MV-4-11 (cell line): ENCODE measurements at regions not wholly inside any gene's neighbourhood (a gene's known extent, or its start where the extent isn't known, plus 50 kb on each side); places are given as distances from the start of the nearest gene placed in this dataset.

Experiments
- DNase-seq: peaks from one replicate; lab custom pipeline; 2025; lab: John Stamatoyannopoulos, UW

DNA sequence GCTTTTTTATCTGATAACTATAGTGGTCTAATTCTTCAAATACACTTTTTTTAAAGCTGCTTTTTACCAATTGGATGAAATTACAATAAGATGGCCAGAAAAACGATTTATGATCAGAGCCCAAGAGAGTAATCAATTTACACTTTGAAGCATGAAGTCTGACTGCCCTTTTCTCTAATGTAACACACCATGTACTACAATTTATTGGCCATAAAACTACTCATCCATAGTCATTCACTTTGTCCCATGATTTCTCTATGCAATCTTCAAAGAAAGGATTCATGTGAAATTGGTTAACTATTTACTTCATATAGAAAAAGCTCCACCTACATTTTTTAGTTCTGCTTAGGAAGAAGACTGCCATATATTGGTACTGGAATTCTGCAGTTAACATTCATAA lies 73.6 kb upstream of the CAST start:
- no peak for DNase-seq

DNA sequence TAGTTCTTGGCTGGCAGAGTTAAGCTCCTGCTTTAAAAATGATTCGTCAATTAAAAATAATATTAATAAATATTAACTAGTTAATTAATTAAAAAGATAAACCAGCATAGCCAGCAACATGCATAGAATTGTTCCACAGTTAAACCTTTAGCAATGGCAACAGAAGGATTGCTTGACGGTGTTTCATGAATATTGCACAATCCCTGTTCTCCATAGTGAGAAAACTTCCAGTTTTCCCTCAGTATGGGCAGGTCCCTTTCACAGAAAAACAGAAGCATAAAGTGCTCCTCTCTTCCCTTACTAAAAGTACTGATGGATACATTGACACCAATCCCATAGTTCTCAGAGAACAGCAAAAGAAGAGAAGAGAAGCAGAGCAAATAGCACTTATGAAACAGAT lies 71.4 kb upstream of the CAST start:
- DNase-seq: no peak

DNA sequence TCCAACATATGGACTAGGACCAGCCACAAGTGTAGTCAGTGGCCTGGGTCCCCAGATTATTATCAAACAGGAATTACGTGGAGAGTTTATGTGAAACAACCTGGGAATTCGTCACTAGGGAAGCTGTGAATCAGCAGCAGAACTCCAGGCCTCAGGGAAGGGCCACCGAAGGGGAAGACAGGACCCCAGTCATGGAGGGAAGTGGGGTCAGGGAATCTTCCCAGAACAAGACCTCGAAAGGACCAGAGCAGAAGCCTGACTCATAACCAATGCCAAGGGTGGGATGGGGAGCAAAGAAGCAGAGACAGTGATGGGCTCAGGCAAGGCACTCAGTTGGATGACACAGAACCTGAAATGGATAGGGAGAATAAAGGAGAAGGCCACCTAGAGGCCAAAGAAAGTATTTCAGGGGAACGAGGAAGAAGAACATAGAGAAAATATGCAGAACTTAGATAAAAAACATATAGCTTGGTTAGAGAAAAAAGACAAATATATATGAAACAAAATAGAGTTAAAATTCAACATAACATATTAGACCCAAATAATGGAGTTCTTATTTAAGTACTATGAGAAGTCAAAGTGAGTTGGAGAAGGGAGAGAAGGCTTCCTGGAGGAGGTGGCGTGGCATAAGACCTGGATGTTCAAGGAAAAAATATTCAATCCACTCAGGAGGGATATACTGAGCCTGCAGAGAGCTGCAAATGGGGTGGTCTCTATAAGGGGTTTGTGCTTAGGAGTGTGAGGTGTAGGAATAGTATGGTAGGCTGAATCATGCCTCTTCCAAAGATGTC lies 66.7 kb upstream of the CAST start:
- DNase-seq: peak; percentile 33

DNA sequence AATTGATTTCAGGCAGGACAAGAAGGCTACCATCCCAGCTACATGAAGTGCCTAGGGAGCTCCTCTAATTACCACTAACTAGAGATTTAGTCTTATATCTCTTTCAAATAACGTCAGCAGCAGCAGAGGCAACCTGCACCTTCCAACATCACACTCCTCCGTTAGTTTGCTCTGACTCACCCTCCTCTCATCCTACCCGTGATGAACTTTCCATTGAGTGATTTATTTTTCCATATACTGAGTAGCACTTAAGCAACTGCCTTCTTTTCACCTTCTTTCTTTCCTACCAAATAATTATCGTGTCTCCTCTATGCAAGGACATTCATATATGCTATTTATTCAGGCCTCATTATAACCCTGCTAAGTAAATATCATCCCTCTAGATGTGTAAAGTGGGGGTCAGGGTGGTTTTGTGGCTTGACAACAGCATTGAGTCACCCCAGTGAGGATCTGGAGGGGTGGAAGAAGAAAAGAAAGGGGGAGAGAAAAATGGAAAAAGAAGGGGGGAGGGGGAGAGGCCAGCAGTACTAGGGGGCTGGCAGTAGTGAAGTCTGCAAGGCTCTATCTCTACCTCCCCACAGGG lies 64.6 kb upstream of the CAST start:
- no peak for DNase-seq

DNA sequence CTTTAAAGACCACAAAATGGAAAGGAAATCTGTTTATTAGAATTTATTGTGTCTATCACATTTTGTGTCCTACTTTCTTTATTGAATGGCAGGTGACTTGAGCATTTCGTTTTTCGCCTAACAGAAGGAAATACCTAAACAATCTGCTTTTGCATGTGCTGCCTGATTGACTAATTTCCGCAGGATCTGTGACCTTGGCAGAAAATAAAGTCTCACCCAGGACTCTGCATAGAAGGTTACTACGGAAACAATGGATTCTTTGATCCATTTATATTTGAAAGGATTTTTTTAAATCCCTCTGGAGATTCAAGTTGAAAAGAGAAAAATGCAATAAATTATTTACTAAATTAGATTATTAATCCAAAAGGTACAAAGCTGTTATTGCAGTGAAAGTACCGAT lies 61.0 kb upstream of the CAST start:
- DNase-seq: no peak

DNA sequence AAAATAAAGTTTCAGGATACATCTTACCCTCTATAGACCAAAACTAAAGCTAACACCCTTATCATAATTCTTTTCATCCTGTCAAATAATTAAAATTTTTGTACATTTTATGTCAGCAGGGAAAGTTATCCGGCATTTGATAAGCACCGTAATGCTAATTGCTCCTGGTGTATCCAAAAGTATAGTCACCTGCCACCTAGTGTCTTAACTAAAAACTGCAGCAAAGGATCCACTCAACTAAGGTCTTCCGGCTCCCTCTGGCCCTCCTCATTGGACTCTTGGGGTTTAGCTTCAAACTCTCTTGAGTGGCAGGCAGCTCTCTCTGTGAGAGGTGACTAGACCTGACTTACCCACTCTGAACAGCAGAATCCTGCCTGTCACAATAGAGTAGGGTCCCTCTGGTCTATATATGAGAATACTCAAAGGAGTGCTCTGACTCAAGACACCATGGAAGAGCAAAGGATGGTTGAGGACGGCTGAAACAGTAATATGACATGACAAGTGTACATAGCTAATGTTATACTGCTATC lies 60.4 kb upstream of the CAST start:
- peak; percentile 56 for DNase-seq

DNA sequence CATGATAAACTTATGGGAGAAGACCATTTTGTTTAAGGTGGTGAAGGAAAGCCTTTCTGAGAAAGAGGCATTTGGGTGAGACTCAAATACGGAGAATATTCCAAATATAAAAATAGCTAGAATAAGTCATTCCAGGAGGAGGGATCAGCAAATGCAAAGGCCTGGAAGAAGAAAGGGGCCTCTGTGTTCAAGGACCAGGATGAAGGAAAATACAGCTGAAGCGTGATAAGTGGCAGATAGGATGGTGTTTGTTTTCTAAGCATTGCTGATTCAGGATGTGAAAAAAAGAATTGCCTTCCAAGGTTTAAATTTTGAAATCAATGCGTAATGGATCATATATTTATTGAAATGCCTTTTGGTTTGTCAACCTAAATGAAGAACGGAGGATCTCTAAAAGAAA lies 59.4 kb upstream of the CAST start:
- DNase-seq: no peak

DNA sequence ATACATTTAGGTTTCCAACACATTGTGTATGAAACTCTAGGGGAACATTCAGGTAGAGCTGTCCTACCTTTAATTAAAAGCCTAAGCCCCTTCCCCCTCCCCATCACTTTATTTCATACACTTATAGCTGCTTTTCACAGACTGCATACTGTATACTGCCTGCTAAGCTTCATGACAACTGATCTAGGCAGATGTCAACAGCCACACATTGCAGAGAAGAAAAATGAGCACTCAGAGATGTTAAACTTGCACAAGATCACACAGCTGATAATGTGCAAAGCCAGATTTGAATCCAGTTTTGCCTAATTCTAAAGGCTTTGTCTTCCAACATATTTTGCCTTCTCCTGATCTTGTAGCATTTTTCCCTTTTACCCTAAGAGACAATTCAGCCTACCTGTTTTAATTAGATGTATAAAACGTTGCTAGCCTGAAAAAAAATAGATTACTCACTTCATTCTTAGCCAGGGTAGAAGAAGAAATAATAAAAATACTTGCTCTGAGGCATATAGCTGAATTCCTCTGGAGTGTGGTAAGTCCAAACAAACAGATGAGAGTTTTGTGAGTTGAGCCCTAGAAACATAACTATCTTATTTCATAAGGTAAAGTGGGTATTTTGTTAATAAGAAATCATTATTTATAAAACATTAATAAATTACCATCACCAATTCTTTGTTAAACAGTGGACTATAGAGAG lies 56.9 kb upstream of the CAST start:
- DNase-seq: no peak

DNA sequence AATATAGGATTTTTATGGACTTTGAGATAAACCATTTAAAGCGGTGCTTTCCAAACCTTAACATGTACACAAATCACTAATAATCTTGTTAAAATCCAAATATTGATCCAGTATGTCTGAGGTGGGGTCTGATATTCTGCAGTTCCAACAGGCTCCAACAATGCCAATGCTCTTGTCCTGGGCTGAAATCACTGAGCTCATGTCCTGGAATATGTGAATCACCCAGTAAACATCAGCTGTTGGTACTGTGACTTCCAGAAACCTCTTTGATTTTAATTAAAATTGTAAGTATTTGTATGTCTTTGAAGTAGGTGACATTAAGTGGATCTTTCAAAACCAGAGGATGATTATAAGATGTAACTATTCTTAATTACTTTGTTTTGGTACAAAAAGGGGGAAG lies 52.8 kb upstream of the CAST start:
- no peak for DNase-seq

DNA sequence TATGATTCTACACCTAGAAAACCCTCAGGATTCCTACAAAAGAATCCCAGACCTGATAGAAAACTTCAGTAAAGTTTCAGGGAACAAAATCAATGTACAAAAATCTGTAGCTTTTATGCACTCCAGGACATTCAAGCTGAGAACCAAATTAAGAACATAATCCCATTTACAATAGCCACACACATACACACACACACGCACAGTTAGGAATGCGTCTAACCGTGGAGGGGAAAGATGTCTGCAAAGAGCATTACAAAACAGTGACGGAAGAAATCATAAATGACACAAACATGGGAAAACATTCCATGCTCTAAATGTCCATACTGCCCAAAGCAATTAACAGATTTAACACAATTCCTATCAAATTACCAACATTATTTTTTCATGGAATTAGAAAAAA lies 51.4 kb upstream of the CAST start:
- DNase-seq: no peak

DNA sequence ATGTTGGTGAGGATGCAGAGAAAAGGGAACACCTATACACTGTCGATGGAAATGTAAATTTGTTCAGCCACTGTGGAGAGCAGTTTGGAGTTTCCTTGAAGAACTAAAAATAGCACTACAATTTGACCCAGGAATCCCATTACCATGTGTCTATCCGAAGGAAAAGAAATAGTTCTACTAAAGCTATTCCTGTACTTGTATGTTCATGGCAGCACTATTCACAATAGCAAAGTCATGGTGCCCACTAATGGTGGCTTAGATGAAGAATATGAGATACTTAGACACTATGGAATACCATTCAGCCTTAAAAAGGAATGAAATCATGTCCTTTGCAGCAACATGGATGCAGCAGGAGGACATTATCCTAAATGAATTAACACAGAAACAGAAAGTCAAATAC lies 50.2 kb upstream of the CAST start:
- DNase-seq: no peak
